ENCODE measurements at regions not wholly inside any gene's neighbourhood (a gene's known extent, or its start where the extent isn't known, plus 50 kb on each side); places are given as distances from the start of the nearest gene placed in this dataset.

GRCh38 chr6:141354191-141354955 lies 778.4 kb upstream of the GJE1 start:
- Mint-ChIP-seq H3K4me1 (ENCODE audit: low read depth, unreplicated experiment) (no peaks in the 10 kb centered on the region), H3K4me3 (ENCODE audit: unreplicated experiment) (no peak overlapping the region), H3K9me3 (ENCODE audit: unreplicated experiment) (peaks cover 7% of the 10 kb centered on the region), H3K27ac (ENCODE audit: unreplicated experiment) (no peak overlapping the region), H3K27me3 (ENCODE audit: low read depth, unreplicated experiment) (no peaks in the 10 kb centered on the region), H3K36me3 (ENCODE audit: low read depth, unreplicated experiment) (no peaks in the 10 kb centered on the region)
- no peaks in the 10 kb centered on the region for H3K4me1 ChIP-seq (ENCODE audit: insufficient read depth, low read length)
- DNase-seq (ENCODE audit: low read depth) (no peak), FAIRE-seq (no peak)
- H3K36me3 ChIP-seq (ENCODE audit: insufficient read depth, low read length), result no peaks in the 10 kb centered on the region
- H2AFZ ChIP-seq (ENCODE audit: low read depth, low read length), result no peak overlapping the region
- H3K27me3 ChIP-seq (ENCODE audit: insufficient read depth, low read length), result no peaks in the 10 kb centered on the region
- TF ChIP-seq, protein P1, sequence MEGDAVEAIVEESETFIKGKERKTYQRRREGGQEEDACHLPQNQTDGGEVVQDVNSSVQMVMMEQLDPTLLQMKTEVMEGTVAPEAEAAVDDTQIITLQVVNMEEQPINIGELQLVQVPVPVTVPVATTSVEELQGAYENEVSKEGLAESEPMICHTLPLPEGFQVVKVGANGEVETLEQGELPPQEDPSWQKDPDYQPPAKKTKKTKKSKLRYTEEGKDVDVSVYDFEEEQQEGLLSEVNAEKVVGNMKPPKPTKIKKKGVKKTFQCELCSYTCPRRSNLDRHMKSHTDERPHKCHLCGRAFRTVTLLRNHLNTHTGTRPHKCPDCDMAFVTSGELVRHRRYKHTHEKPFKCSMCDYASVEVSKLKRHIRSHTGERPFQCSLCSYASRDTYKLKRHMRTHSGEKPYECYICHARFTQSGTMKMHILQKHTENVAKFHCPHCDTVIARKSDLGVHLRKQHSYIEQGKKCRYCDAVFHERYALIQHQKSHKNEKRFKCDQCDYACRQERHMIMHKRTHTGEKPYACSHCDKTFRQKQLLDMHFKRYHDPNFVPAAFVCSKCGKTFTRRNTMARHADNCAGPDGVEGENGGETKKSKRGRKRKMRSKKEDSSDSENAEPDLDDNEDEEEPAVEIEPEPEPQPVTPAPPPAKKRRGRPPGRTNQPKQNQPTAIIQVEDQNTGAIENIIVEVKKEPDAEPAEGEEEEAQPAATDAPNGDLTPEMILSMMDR (IDR thresholded peaks at IDR 0.05; ENCODE audit: insufficient read depth, low read depth, low read length), result no peak
- TF ChIP-seq EZH2 (IDR thresholded peaks at IDR 0.05; ENCODE audit: insufficient read depth, low read length), result no peak
- H3K4me2 ChIP-seq (ENCODE audit: low read length), result no peak overlapping the region
- no peaks in the 10 kb centered on the region for H3K9me3 ChIP-seq (ENCODE audit: insufficient read depth, low read depth, low read length)
- H3K79me2 ChIP-seq (ENCODE audit: insufficient read depth, low read length), result no peaks in the 10 kb centered on the region
- H3K27ac ChIP-seq (ENCODE audit: low read depth, low read length), result no peak overlapping the region
- H4K20me1 ChIP-seq (ENCODE audit: insufficient read depth, low read length), result no peaks in the 10 kb centered on the region
- H3K4me3 ChIP-seq (ENCODE audit: insufficient read depth, low read depth, low read length), result no peak overlapping the region
- H3K9ac ChIP-seq (ENCODE audit: low read length), result no peak overlapping the region

GRCh38 chr6:141351721-141352120 lies 781.0 kb upstream of the GJE1 start:
- Histone ChIP-seq H3K9ac (ENCODE audit: low read length) (no peak overlapping the region), H3K9me3 (ENCODE audit: insufficient read depth, low read depth, low read length) (no peaks in the 10 kb centered on the region), H4K20me1 (ENCODE audit: insufficient read depth, low read length) (no peaks in the 10 kb centered on the region), H3K4me3 (ENCODE audit: insufficient read depth, low read depth, low read length) (no peak overlapping the region), H2AFZ (ENCODE audit: low read depth, low read length) (no peak overlapping the region), H3K27me3 (ENCODE audit: insufficient read depth, low read length) (no peaks in the 10 kb centered on the region), H3K4me2 (ENCODE audit: low read length) (no peak overlapping the region), H3K4me1 (ENCODE audit: insufficient read depth, low read length) (no peaks in the 10 kb centered on the region), H3K27ac (ENCODE audit: low read depth, low read length) (no peak overlapping the region), H3K36me3 (ENCODE audit: insufficient read depth, low read length) (no peaks in the 10 kb centered on the region), H3K79me2 (ENCODE audit: insufficient read depth, low read length) (no peaks in the 10 kb centered on the region)
- Mint-ChIP-seq H3K4me3 (ENCODE audit: unreplicated experiment) (no peak overlapping the region), H3K4me1 (ENCODE audit: low read depth, unreplicated experiment) (no peaks in the 10 kb centered on the region), H3K27ac (ENCODE audit: unreplicated experiment) (no peak overlapping the region), H3K36me3 (ENCODE audit: low read depth, unreplicated experiment) (no peaks in the 10 kb centered on the region), H3K9me3 (ENCODE audit: unreplicated experiment) (peaks cover 1% of the 10 kb centered on the region), H3K27me3 (ENCODE audit: low read depth, unreplicated experiment) (no peaks in the 10 kb centered on the region)
- TF ChIP-seq, protein P1 (IDR thresholded peaks at IDR 0.05; ENCODE audit: insufficient read depth, low read depth, low read length), result no peak
- no peak for TF ChIP-seq EZH2 (IDR thresholded peaks at IDR 0.05; ENCODE audit: insufficient read depth, low read length)
- FAIRE-seq (no peak), DNase-seq (ENCODE audit: low read depth) (no peak)

DNA sequence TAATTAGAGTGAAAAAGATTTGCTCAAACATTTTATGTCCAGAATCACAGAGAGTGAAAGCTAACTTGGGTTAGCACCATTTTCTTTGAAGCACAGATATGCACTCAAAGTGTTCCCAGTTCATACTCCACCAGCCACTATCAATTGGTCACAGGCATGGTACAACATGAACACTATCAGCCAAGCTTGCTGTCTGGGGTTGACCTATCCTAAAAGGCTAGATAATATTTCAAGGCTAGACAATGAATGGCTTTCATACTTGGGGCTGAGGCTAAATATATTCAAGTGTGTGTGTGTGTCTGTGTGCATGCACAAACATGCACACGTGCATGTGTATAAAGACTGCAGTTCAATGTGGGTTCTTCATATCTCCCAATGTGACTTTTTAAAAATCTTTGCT lies 783.0 kb upstream of the GJE1 start:
- Mint-ChIP-seq H3K9me3 (ENCODE audit: unreplicated experiment) (no peaks in the 10 kb centered on the region), H3K27ac (ENCODE audit: unreplicated experiment) (no peak overlapping the region), H3K4me1 (ENCODE audit: low read depth, unreplicated experiment) (no peaks in the 10 kb centered on the region), H3K27me3 (ENCODE audit: low read depth, unreplicated experiment) (no peaks in the 10 kb centered on the region), H3K36me3 (ENCODE audit: low read depth, unreplicated experiment) (no peaks in the 10 kb centered on the region), H3K4me3 (ENCODE audit: unreplicated experiment) (no peak overlapping the region)
- Histone ChIP-seq H3K27me3 (ENCODE audit: insufficient read depth, low read length) (no peaks in the 10 kb centered on the region), H3K36me3 (ENCODE audit: insufficient read depth, low read length) (no peaks in the 10 kb centered on the region), H3K9ac (ENCODE audit: low read length) (no peak overlapping the region), H3K79me2 (ENCODE audit: insufficient read depth, low read length) (no peaks in the 10 kb centered on the region), H3K4me3 (ENCODE audit: insufficient read depth, low read depth, low read length) (no peak overlapping the region), H3K27ac (ENCODE audit: low read depth, low read length) (no peak overlapping the region), H3K4me2 (ENCODE audit: low read length) (no peak overlapping the region), H3K4me1 (ENCODE audit: insufficient read depth, low read length) (no peaks in the 10 kb centered on the region), H3K9me3 (ENCODE audit: insufficient read depth, low read depth, low read length) (no peaks in the 10 kb centered on the region), H4K20me1 (ENCODE audit: insufficient read depth, low read length) (no peaks in the 10 kb centered on the region), H2AFZ (ENCODE audit: low read depth, low read length) (no peak overlapping the region)
- FAIRE-seq (no peak), DNase-seq (ENCODE audit: low read depth) (no peak)
- no peak for TF ChIP-seq EZH2 (IDR thresholded peaks at IDR 0.05; ENCODE audit: insufficient read depth, low read length)
- TF ChIP-seq, protein P1 (IDR thresholded peaks at IDR 0.05; ENCODE audit: insufficient read depth, low read depth, low read length), result no peak
